Stimulated activated CD4-positive, alpha-beta T cell treated with anti-CD3 and anti-CD28 coated beads, Interleukin-12 subunit alpha, Interleukin-12 subunit beta, amount 100 ng/mL, for 48 hours (primary cell): ENCODE measurements at regions not wholly inside any gene's neighbourhood (a gene's known extent, or its start where the extent isn't known, plus 50 kb on each side); places are given as distances from the start of the nearest gene placed in this dataset.
"Not testable (repeated sequence)": the region's sequence is repeated elsewhere in the genome, so short reads cannot be mapped to it uniquely, and the experiment has no call there.

Experiments
- DNase-seq, 3 donors: peaks; one replicate each; pipeline ENCODE4 v3.0.0-alpha.2; 2020; ENCODE audit warnings: low read depth in 2 of 3, low spot score in 1 of 3

GRCh38 chr5:104852099-104852498 lies 1289.5 kb upstream of the NUDT12 start:
- not testable (repeated sequence) for DNase-seq

- DNase-seq: no peak
Measured at GRCh38 chr5:104845541-104845940, 1283.0 kb upstream of the NUDT12 start.

- DNase-seq: no peak
Measured at GRCh38 chr5:104843822-104844221, 1281.2 kb upstream of the NUDT12 start.

GRCh38 chr5:104840284-104840683 lies 1277.7 kb upstream of the NUDT12 start:
- DNase-seq: no peak

GRCh38 chr5:104831515-104831914 lies 1268.9 kb upstream of the NUDT12 start:
- not testable (repeated sequence) for DNase-seq

GRCh38 chr5:104821606-104822005 lies 1259.0 kb upstream of the NUDT12 start:
- no peak for DNase-seq

- no peak for DNase-seq
Measured at GRCh38 chr5:104817127-104817526, 1254.5 kb upstream of the NUDT12 start.

- DNase-seq: no peak
Measured at GRCh38 chr5:104815212-104815611, 1252.6 kb upstream of the NUDT12 start.

GRCh38 chr5:104800440-104801048 lies 1238.0 kb upstream of the NUDT12 start:
- no peak for DNase-seq

- DNase-seq: no peak
Measured at GRCh38 chr5:104793755-104794080, 1231.1 kb upstream of the NUDT12 start.

- DNase-seq: no peak
Measured at GRCh38 chr5:104793031-104793754, 1230.6 kb upstream of the NUDT12 start.

GRCh38 chr5:104789366-104789765 lies 1226.8 kb upstream of the NUDT12 start:
- no peak for DNase-seq

GRCh38 chr5:104785097-104785496 lies 1222.5 kb upstream of the NUDT12 start:
- no peak for DNase-seq

- DNase-seq: no peak
Measured at GRCh38 chr5:104774372-104774771, 1211.8 kb upstream of the NUDT12 start.

- no peak for DNase-seq
Measured at GRCh38 chr5:104764197-104764596, 1201.6 kb upstream of the NUDT12 start.

- no peak for DNase-seq
Measured at GRCh38 chr5:104763216-104763615, 1200.6 kb upstream of the NUDT12 start.

GRCh38 chr5:104757915-104758314 lies 1195.3 kb upstream of the NUDT12 start:
- no peak for DNase-seq

GRCh38 chr5:104755806-104756205 lies 1193.2 kb upstream of the NUDT12 start:
- DNase-seq: no peak

GRCh38 chr5:104754311-104754995 lies 1191.9 kb upstream of the NUDT12 start:
- no peak for DNase-seq

- no peak for DNase-seq
Measured at GRCh38 chr5:104751969-104752368, 1189.4 kb upstream of the NUDT12 start.

- no peak for DNase-seq
Measured at GRCh38 chr5:104739905-104740304, 1177.3 kb upstream of the NUDT12 start.

- no peak for DNase-seq
Measured at GRCh38 chr5:104739503-104739902, 1176.9 kb upstream of the NUDT12 start.
